ENCODE measurements at regions not wholly inside any gene's neighbourhood (a gene's known extent, or its start where the extent isn't known, plus 50 kb on each side); places are given as distances from the start of the nearest gene placed in this dataset.
"Not testable (repeated sequence)": the region's sequence is repeated elsewhere in the genome, so short reads cannot be mapped to it uniquely, and the experiment has no call there.

DNA sequence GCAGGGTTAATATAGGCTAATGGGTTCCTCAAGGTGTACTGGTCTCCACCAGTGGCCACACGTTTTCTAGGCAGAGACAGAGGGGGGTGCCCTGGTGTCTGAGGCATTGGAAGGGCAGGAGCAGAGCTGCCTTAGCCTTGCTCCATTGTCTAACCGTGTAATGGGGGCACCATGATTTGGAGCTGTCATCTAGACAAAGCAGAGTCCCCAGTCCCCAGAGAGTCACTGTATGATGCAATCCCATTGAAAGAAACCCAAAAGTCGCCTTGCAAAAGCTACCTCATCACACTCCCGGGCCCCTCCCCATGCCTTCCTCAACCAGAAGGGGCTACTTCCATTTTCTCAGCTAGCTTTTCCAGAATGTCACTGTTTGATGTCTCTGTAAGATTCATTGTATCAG, 487.1 kb downstream of the AACS start:
- RAD21 ChIA-PET (ENCODE audit: unreplicated experiment): interaction anchor here (1.4 to 1.8 kb wide), 2 partner anchors 66 to 79 kb away, joined by 4 to 5 read pairs; no protein-coding TSS in a partner anchor
- no peak for FAIRE-seq
- in situ Hi-C loops (cut with MboI): no loop called here

DNA sequence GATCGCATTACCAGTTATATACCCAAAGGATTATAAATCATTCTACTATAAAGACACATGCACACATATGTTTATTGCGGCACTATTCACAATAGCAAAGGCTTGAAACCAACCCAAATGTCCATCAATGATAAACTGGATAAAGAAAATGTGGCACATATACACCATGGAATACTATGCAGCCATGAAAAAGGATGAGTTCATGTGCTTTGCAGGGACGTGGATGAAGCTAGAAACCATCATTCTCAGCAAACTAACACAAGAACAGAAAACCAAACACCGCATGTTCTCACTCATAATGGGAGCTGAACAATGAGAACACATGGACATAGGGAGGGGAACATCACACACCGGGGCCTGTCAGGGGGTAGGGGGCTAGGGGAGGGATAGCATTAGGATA, 495.8 kb downstream of the AACS start:
- H3K79me2 ChIP-seq (ENCODE audit: control insufficient read depth, insufficient read depth, low read length); H3K4me3 ChIP-seq; H3K27ac ChIP-seq (ENCODE audit: control insufficient read depth, insufficient read depth); H3K9ac ChIP-seq (ENCODE audit: control insufficient read depth, insufficient read depth, low read length); H3K4me1 ChIP-seq (ENCODE audit: control insufficient read depth, insufficient read depth, low read length); POLR2A ChIA-PET; in situ Hi-C loops (cut with MboI); ATAC-seq; intact Hi-C loops (cut with micrococcal nuclease; ENCODE audit: unreplicated experiment); BruUV-seq (replicated peaks); RAD21 ChIA-PET (ENCODE audit: unreplicated experiment); H3K36me3 ChIP-seq (ENCODE audit: control insufficient read depth in 2 of 2, insufficient read depth in 2 of 2, low read length in 1 of 2); H4K20me1 ChIP-seq (ENCODE audit: control insufficient read depth, insufficient read depth); DNase-seq (ENCODE audit: low read depth, low spot score); H2AFZ ChIP-seq (ENCODE audit: control insufficient read depth, low read depth, low read length); H3K9me3 ChIP-seq (replicated peaks; ENCODE audit: control insufficient read depth, insufficient read depth, low read length); FAIRE-seq; H3K27me3 ChIP-seq (replicated peaks in 1 of 2; ENCODE audit: control insufficient read depth in 2 of 2, insufficient read depth in 2 of 2, low read length in 1 of 2); CTCF ChIA-PET; H3K4me2 ChIP-seq (ENCODE audit: control insufficient read depth, insufficient read depth): not testable (repeated sequence)
- WGBS (ENCODE audit: insufficient coverage, insufficient replicate concordance, low lambda C conversion rate, missing lambda C conversion rate): 49% methylated on average over 5 of the region's 5 CpGs
- SMC1A ChIA-PET (ENCODE audit: uncharacterized antibody, unreplicated experiment): interaction anchor here (0.7 to 1.2 kb wide), 2 partner anchors 10 to 21 kb away, joined by 3 read pairs; no protein-coding TSS in a partner anchor

More for the DNA sequence above, 487.1 kb downstream of the AACS start:
- no peaks in the 10 kb centered on the region for H3K79me2 ChIP-seq (ENCODE audit: control insufficient read depth, insufficient read depth, low read length)
- no peak overlapping the region for H3K4me3 ChIP-seq
- WGBS (ENCODE audit: insufficient coverage, insufficient replicate concordance, low lambda C conversion rate, missing lambda C conversion rate): 0% methylated on average over 4 of the region's 4 CpGs
- H3K36me3 ChIP-seq (ENCODE audit: control insufficient read depth in 2 of 2, insufficient read depth in 2 of 2, low read length in 1 of 2): no peaks in the 10 kb centered on the region
- BruUV-seq (replicated peaks): no TSS peak
- DNase-seq (ENCODE audit: low read depth, low spot score) (no peak), ATAC-seq (no peak)
- no peak overlapping the region for H3K9ac ChIP-seq (ENCODE audit: control insufficient read depth, insufficient read depth, low read length)
- ChIA-PET CTCF (interaction anchor here (0.8 to 5.7 kb wide), 5 partner anchors 15 to 131 kb away, joined by 4 to 33 read pairs (median 4); no protein-coding TSS in a partner anchor), POLR2A (no interaction called here), SMC1A (ENCODE audit: uncharacterized antibody, unreplicated experiment) (interaction anchor here (1.1 to 2.2 kb wide), 6 partner anchors 12 to 206 kb away, joined by 3 to 5 read pairs (median 4); no protein-coding TSS in a partner anchor)
- H3K27me3 ChIP-seq (replicated peaks in 1 of 2; ENCODE audit: control insufficient read depth in 2 of 2, insufficient read depth in 2 of 2, low read length in 1 of 2): no peaks in the 10 kb centered on the region
- H3K27ac ChIP-seq (ENCODE audit: control insufficient read depth, insufficient read depth): no peak overlapping the region
- intact Hi-C loops (cut with micrococcal nuclease; ENCODE audit: unreplicated experiment): no loop called here
- no peaks in the 10 kb centered on the region for H3K4me1 ChIP-seq (ENCODE audit: control insufficient read depth, insufficient read depth, low read length)
- H4K20me1 ChIP-seq (ENCODE audit: control insufficient read depth, insufficient read depth): no peaks in the 10 kb centered on the region
- TF ChIP-seq CREB1 (IDR thresholded peaks at IDR 0.05; ENCODE audit: low read depth) (no peak), EZH2 (IDR thresholded peaks at IDR 0.05; ENCODE audit: borderline replicate concordance, control insufficient read depth, low read depth, low read length) (no peak), RAD51 (IDR thresholded peaks at IDR 0.05) (no peak), ASH2L (IDR thresholded peaks at IDR 0.05; ENCODE audit: borderline replicate concordance, low read depth) (no peak), NFIC (IDR thresholded peaks at IDR 0.05; ENCODE audit: low read depth, low read length) (no peak)
- H3K9me3 ChIP-seq (replicated peaks; ENCODE audit: control insufficient read depth, insufficient read depth, low read length): no peaks in the 10 kb centered on the region
- no peak overlapping the region for H2AFZ ChIP-seq (ENCODE audit: control insufficient read depth, low read depth, low read length)
- no peak overlapping the region for H3K4me2 ChIP-seq (ENCODE audit: control insufficient read depth, insufficient read depth)
